Hepatocyte (in vitro differentiated cells): ENCODE measurements at regions not wholly inside any gene's neighbourhood (a gene's known extent, or its start where the extent isn't known, plus 50 kb on each side); places are given as distances from the start of the nearest gene placed in this dataset.
"Not testable (repeated sequence)": the region's sequence is repeated elsewhere in the genome, so short reads cannot be mapped to it uniquely, and the experiment has no call there.

Source experiments
- DNase-seq: peaks from one replicate; pipeline ENCODE4 v3.0.0-alpha.2; 2016; ENCODE audit warnings: low spot score
- H2AFZ ChIP-seq: fragments of 200-600 bp; sonication (generic); 2 replicates; pipeline ENCODE4 v1.6.0; 2016; ENCODE audit warnings: antibody characterized with exemption, mild to moderate bottlenecking
- H3K27ac ChIP-seq: fragments of 200-600 bp; sonication (generic); 2 replicates; pipeline ENCODE4 v1.5.1; 2016; ENCODE audit warnings: mild to moderate bottlenecking
- H3K27me3 ChIP-seq: fragments of 200-600 bp; sonication (generic); 2 replicates; pipeline ENCODE4 v1.6.1; 2016
- H3K36me3 ChIP-seq: fragments of 200-600 bp; sonication (generic); replicated peaks from 2 replicates; pipeline ENCODE4 v1.5.1; 2016; ENCODE audit warnings: low read depth; ENCODE audit not compliant: insufficient read depth
- H3K4me1 ChIP-seq: fragments of 200-600 bp; sonication (generic); 2 replicates; pipeline ENCODE4 v1.5.1; 2016; ENCODE audit warnings: mild to moderate bottlenecking, moderate library complexity; ENCODE audit not compliant: insufficient read depth
- H3K4me2 ChIP-seq: fragments of 200-600 bp; sonication (generic); 2 replicates; pipeline ENCODE4 v1.6.0; 2016
- H3K4me3 ChIP-seq: fragments of 200-600 bp; sonication (generic); 2 replicates; pipeline ENCODE4 v1.5.1; 2016; ENCODE audit warnings: mild to moderate bottlenecking
- H3K79me2 ChIP-seq: fragments of 200-600 bp; sonication (generic); 2 replicates; pipeline ENCODE4 v1.6.0; 2017; ENCODE audit warnings: mild to moderate bottlenecking
- H3K9me2 ChIP-seq: fragments of 200-600 bp; sonication (generic); replicated peaks from 2 replicates; pipeline ENCODE4 v1.6.0; 2017; ENCODE audit warnings: mild to moderate bottlenecking; ENCODE audit not compliant: insufficient read depth
- H3K9me3 ChIP-seq: fragments of 200-600 bp; sonication (generic); 2 replicates; pipeline ENCODE4 v1.5.1; 2016; ENCODE audit warnings: low read depth, mild to moderate bottlenecking
- H4K20me1 ChIP-seq: fragments of 200-600 bp; sonication (generic); 2 replicates; pipeline ENCODE4 v1.6.0; 2016; ENCODE audit warnings: mild to moderate bottlenecking; ENCODE audit not compliant: insufficient read depth, poor library complexity, severe bottlenecking
- CTCF ChIP-seq: fragments of 200-600 bp; sonication (generic); IDR thresholded peaks from 2 replicates; pipeline ENCODE4 v1.5.1; 2016; ENCODE audit warnings: antibody characterized with exemption, mild to moderate bottlenecking; ENCODE audit not compliant: poor library complexity
- EZH2 ChIP-seq: fragments of 200-600 bp; sonication (generic); IDR thresholded peaks from 2 replicates; pipeline ENCODE4 v1.6.1; 2016; ENCODE audit warnings: antibody characterized with exemption, mild to moderate bottlenecking, borderline replicate concordance
- EZH2phosphoT487 ChIP-seq: fragments of 200-600 bp; sonication (generic); IDR thresholded peaks from one replicate; pipeline ENCODE4 v1.6.1; 2018; ENCODE audit warnings: antibody characterized with exemption, mild to moderate bottlenecking, low read depth, moderate library complexity; ENCODE audit not compliant: unreplicated experiment, severe bottlenecking
- WGBS: methylation state at CpG from one replicate; pipeline ENCODE4 v1.1.6; 2016; ENCODE audit warnings: low lambda C conversion rate; ENCODE audit errors: missing lambda C conversion rate; 5-methylcytosine and 5-hydroxymethylcytosine counted together

DNA sequence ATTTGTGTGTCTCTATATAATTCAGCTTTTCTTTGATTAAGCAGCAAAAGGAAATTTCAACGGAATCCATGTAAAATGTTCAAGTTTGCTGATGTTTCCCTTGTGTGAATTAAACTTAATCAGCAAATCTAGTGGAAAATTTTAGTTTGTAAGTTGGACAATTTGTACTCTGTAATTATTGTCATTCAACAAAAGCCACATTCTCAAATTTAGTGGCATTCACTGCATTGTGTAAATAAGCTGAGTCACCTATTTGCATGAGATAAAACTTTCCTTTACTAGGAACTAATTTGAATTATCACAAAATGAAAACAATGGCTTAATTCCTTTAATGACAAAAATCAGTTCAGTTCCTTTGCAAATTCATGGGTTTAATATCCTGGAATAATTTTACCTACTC lies 784.2 kb upstream of the CCDC179 start:
- TF ChIP-seq CTCF (no peak), EZH2phosphoT487 (no peak), EZH2 (no peak)
- 86% methylated on average over 1 of the region's 1 CpG for WGBS
- no peaks in the 10 kb centered on the region for H3K4me1 ChIP-seq

GRCh38 chr11:23652336-23652735 lies 792.1 kb upstream of the CCDC179 start:
- not testable (repeated sequence) for H3K4me2 ChIP-seq, H3K27me3 ChIP-seq, H3K9me3 ChIP-seq, H3K27ac ChIP-seq, H4K20me1 ChIP-seq, H3K36me3 ChIP-seq, H3K9me2 ChIP-seq, DNase-seq, H3K4me1 ChIP-seq, H3K4me3 ChIP-seq, H2AFZ ChIP-seq, H3K79me2 ChIP-seq
- WGBS: 97% methylated on average over 19 of the region's 20 CpGs

More for the DNA sequence above, 784.2 kb upstream of the CCDC179 start:
- H2AFZ ChIP-seq: no peak overlapping the region
- H3K79me2 ChIP-seq: no peaks in the 10 kb centered on the region
- no peaks in the 10 kb centered on the region for H3K9me2 ChIP-seq
- DNase-seq: no peak
- H3K27ac ChIP-seq: no peak overlapping the region
- no peak overlapping the region for H3K4me2 ChIP-seq
- no peaks in the 10 kb centered on the region for H4K20me1 ChIP-seq
- no peak overlapping the region for H3K4me3 ChIP-seq
- no peaks in the 10 kb centered on the region for H3K36me3 ChIP-seq
- H3K27me3 ChIP-seq: no peaks in the 10 kb centered on the region
- H3K9me3 ChIP-seq: no peaks in the 10 kb centered on the region

GRCh38 chr11:23653071-23653675 lies 792.9 kb upstream of the CCDC179 start:
- TF ChIP-seq EZH2 (no peak), CTCF (no peak), EZH2phosphoT487 (no peak)
- Histone ChIP-seq H4K20me1 (no peaks in the 10 kb centered on the region), H2AFZ (no peak overlapping the region), H3K79me2 (no peaks in the 10 kb centered on the region), H3K9me3 (no peaks in the 10 kb centered on the region), H3K27me3 (no peaks in the 10 kb centered on the region), H3K4me1 (no peaks in the 10 kb centered on the region), H3K27ac (no peak overlapping the region), H3K4me3 (no peak overlapping the region), H3K36me3 (no peaks in the 10 kb centered on the region), H3K4me2 (no peak overlapping the region), H3K9me2 (no peaks in the 10 kb centered on the region)
- WGBS: 95% methylated on average over 33 of the region's 33 CpGs
- DNase-seq: no peak

DNA sequence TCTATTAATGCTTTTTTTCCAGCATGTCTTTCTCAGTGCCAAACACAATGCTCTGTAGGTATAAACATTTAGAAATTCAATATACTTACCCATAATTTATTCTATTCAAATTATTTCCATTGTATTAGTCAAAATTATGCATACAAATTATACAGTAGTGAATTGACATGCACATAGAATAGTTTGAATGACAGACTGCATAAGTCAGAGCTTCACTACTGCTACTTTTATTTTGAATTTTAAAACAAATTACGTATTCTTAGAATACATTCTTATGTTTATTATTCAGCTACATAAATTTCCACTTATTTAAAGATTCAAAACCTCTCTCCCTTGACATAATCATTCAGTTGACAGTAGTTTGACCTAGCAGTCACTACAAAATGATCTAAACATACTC lies 808.0 kb upstream of the CCDC179 start:
- no peaks in the 10 kb centered on the region for H3K79me2 ChIP-seq
- no peak for DNase-seq

More for the DNA sequence above, 808.0 kb upstream of the CCDC179 start:
- H3K36me3 ChIP-seq: no peaks in the 10 kb centered on the region
- H3K4me3 ChIP-seq: no peak overlapping the region
- no peaks in the 10 kb centered on the region for H3K27me3 ChIP-seq
- H3K4me2 ChIP-seq: no peak overlapping the region
- H3K27ac ChIP-seq: no peak overlapping the region
- no peaks in the 10 kb centered on the region for H3K9me3 ChIP-seq
- H3K4me1 ChIP-seq: no peaks in the 10 kb centered on the region
- 94% methylated on average over 1 of the region's 1 CpG for WGBS
- no peaks in the 10 kb centered on the region for H3K9me2 ChIP-seq
- no peak overlapping the region for H2AFZ ChIP-seq
- no peak for TF ChIP-seq CTCF
- TF ChIP-seq EZH2: no peak
- TF ChIP-seq EZH2phosphoT487: no peak
- no peaks in the 10 kb centered on the region for H4K20me1 ChIP-seq
